ENCODE measurements at regions not wholly inside any gene's neighbourhood (a gene's known extent, or its start where the extent isn't known, plus 50 kb on each side); places are given as distances from the start of the nearest gene placed in this dataset.

- Mint-ChIP-seq H3K9me3 (peaks cover 7% of the 10 kb centered on the region), H3K4me1 (no peaks in the 10 kb centered on the region), H3K4me3 (no peak overlapping the region)
Measured at GRCh38 chr13:103143432-103143831, 77.2 kb upstream of the SLC10A2 start.

GRCh38 chr13:103142151-103142550 is 75.9 kb upstream of the SLC10A2 start:
- ATAC-seq (replicated peaks; ENCODE audit: extremely low read depth, poor library complexity, severe bottlenecking) (no peak), DNase-seq (ENCODE audit: low spot score in 2 of 2) (no peak)
- H3K4me3 Mint-ChIP-seq: no peak overlapping the region
- H3K9me3 Mint-ChIP-seq: peaks cover 13% of the 10 kb centered on the region
- peaks cover 9% of the 10 kb centered on the region for H3K27me3 Mint-ChIP-seq
- H3K4me1 Mint-ChIP-seq: no peaks in the 10 kb centered on the region
- H3K36me3 Mint-ChIP-seq (ENCODE audit: insufficient read depth): no peaks in the 10 kb centered on the region
- H3K27ac Mint-ChIP-seq (ENCODE audit: low read depth): no peak overlapping the region

More at GRCh38 chr13:103143432-103143831, 77.2 kb upstream of the SLC10A2 start:
- Mint-ChIP-seq H3K36me3 (ENCODE audit: insufficient read depth) (no peaks in the 10 kb centered on the region), H3K27me3 (peaks cover 9% of the 10 kb centered on the region), H3K27ac (ENCODE audit: low read depth) (no peak overlapping the region)
- ATAC-seq (replicated peaks; ENCODE audit: extremely low read depth, poor library complexity, severe bottlenecking): no peak
- no peak for DNase-seq (ENCODE audit: low spot score in 2 of 2)

GRCh38 chr13:103140001-103140671 is 73.9 kb upstream of the SLC10A2 start:
- H3K4me3 Mint-ChIP-seq: no peak overlapping the region
- H3K9me3 Mint-ChIP-seq: peaks cover 13% of the 10 kb centered on the region
- DNase-seq (ENCODE audit: low spot score in 2 of 2): no peak
- H3K36me3 Mint-ChIP-seq (ENCODE audit: insufficient read depth): no peaks in the 10 kb centered on the region
- ATAC-seq (replicated peaks; ENCODE audit: extremely low read depth, poor library complexity, severe bottlenecking): no peak
- peaks cover 8% of the 10 kb centered on the region for H3K27me3 Mint-ChIP-seq
- H3K27ac Mint-ChIP-seq (ENCODE audit: low read depth): no peak overlapping the region
- H3K4me1 Mint-ChIP-seq: no peaks in the 10 kb centered on the region

GRCh38 chr13:103134271-103134670 is 68.1 kb upstream of the SLC10A2 start:
- Mint-ChIP-seq H3K27me3 (no peaks in the 10 kb centered on the region), H3K36me3 (ENCODE audit: insufficient read depth) (no peaks in the 10 kb centered on the region), H3K4me1 (no peaks in the 10 kb centered on the region), H3K9me3 (peaks cover 19% of the 10 kb centered on the region), H3K4me3 (no peak overlapping the region), H3K27ac (ENCODE audit: low read depth) (no peak overlapping the region)
- no peak for DNase-seq (ENCODE audit: low spot score in 2 of 2)
- no peak for ATAC-seq (replicated peaks; ENCODE audit: extremely low read depth, poor library complexity, severe bottlenecking)

- no peaks in the 10 kb centered on the region for H3K27me3 Mint-ChIP-seq
- ATAC-seq (replicated peaks; ENCODE audit: extremely low read depth, poor library complexity, severe bottlenecking): no peak
- DNase-seq (ENCODE audit: low spot score in 2 of 2): no peak
- H3K9me3 Mint-ChIP-seq: peaks cover 13% of the 10 kb centered on the region
- H3K27ac Mint-ChIP-seq (ENCODE audit: low read depth): no peak overlapping the region
- no peaks in the 10 kb centered on the region for H3K4me1 Mint-ChIP-seq
- no peak overlapping the region for H3K4me3 Mint-ChIP-seq
- H3K36me3 Mint-ChIP-seq (ENCODE audit: insufficient read depth): no peaks in the 10 kb centered on the region
Measured at GRCh38 chr13:103133556-103133955, 67.3 kb upstream of the SLC10A2 start.

GRCh38 chr13:103130681-103131210 is 64.5 kb upstream of the SLC10A2 start:
- H3K27me3 Mint-ChIP-seq: no peaks in the 10 kb centered on the region
- H3K36me3 Mint-ChIP-seq (ENCODE audit: insufficient read depth): no peaks in the 10 kb centered on the region
- DNase-seq (ENCODE audit: low spot score in 2 of 2) (no peak), ATAC-seq (replicated peaks; ENCODE audit: extremely low read depth, poor library complexity, severe bottlenecking) (no peak)
- no peaks in the 10 kb centered on the region for H3K4me1 Mint-ChIP-seq
- no peak overlapping the region for H3K4me3 Mint-ChIP-seq
- no peak overlapping the region for H3K27ac Mint-ChIP-seq (ENCODE audit: low read depth)
- H3K9me3 Mint-ChIP-seq: peaks cover 9% of the 10 kb centered on the region

- no peaks in the 10 kb centered on the region for H3K4me1 Mint-ChIP-seq
- H3K27me3 Mint-ChIP-seq: no peaks in the 10 kb centered on the region
- no peak overlapping the region for H3K27ac Mint-ChIP-seq (ENCODE audit: low read depth)
- H3K4me3 Mint-ChIP-seq: no peak overlapping the region
- peaks cover 10% of the 10 kb centered on the region for H3K9me3 Mint-ChIP-seq
- ATAC-seq (replicated peaks; ENCODE audit: extremely low read depth, poor library complexity, severe bottlenecking) (no peak), DNase-seq (ENCODE audit: low spot score in 2 of 2) (no peak)
- H3K36me3 Mint-ChIP-seq (ENCODE audit: insufficient read depth): no peaks in the 10 kb centered on the region
Measured at GRCh38 chr13:103130146-103130545, 63.9 kb upstream of the SLC10A2 start.

Measured in central memory CD8-positive, alpha-beta T cell (primary cell).